Transverse colon (tissue), 4 donors: ENCODE measurements at regions not wholly inside any gene's neighbourhood (a gene's known extent, or its start where the extent isn't known, plus 50 kb on each side); places are given as distances from the start of the nearest gene placed in this dataset.

Experiments used
- DNase-seq: peaks from one replicate; pipeline ENCODE4 v3.0.0-alpha.2; 2019
- H3K27ac ChIP-seq, 4 donors: fragments of 200-600 bp; sonication (generic); 2 replicates each; pipeline ENCODE4 v1.5.1; 2016 to 2018; ENCODE audit warnings: inconsistent platforms in 4 of 4
- H3K27me3 ChIP-seq: fragments of 200-600 bp; sonication (generic); 2 replicates; pipeline ENCODE4 v1.5.1; 2017; ENCODE audit warnings: inconsistent platforms
- H3K36me3 ChIP-seq, 4 donors: fragments of 200-600 bp; sonication (generic); 2 replicates each; pipeline ENCODE4 v1.5.1; 2017 to 2019; ENCODE audit warnings: inconsistent platforms in 4 of 4
- H3K4me1 ChIP-seq, 4 donors: fragments of 200-600 bp; sonication (generic); 2 replicates each; pipeline ENCODE4 v1.5.1; 2017 to 2020; ENCODE audit warnings: inconsistent platforms in 4 of 4
- H3K4me3 ChIP-seq, 4 donors: fragments of 200-600 bp; sonication (generic); 1 replicate in 1 of 4; 2 replicates in 3 of 4; pipeline versions ENCODE4 v1.5.1 to v1.6.1; 2017 to 2019; ENCODE audit warnings: inconsistent platforms in 4 of 4
- H3K9me3 ChIP-seq, 2 donors: fragments of 200-600 bp; sonication (generic); 2 replicates each; pipeline ENCODE4 v1.5.1; 2017 to 2019; ENCODE audit warnings: inconsistent platforms in 2 of 2
- EP300 ChIP-seq: sonication (generic); formaldehyde crosslinking; IDR thresholded peaks from one replicate; pipeline ENCODE4 v1.6.1; 2017; ENCODE audit warnings: antibody characterized with exemption, low read depth
- POLR2A ChIP-seq: fragments of 450-650 bp; IDR thresholded peaks from one replicate; pipeline ENCODE4 v1.6.1; 2016; ENCODE audit warnings: antibody characterized with exemption, mild to moderate bottlenecking, moderate library complexity
- POLR2AphosphoS5 ChIP-seq, 3 donors: sonication (generic); formaldehyde crosslinking; IDR thresholded peaks; one replicate each; pipeline ENCODE4 v1.6.1; 2016; ENCODE audit warnings: antibody characterized with exemption in 3 of 3
- WGBS, 2 donors: methylation state at CpG; one replicate each; pipeline ENCODE4 v1.1.5; 2018; ENCODE audit warnings: low coverage in 1 of 2; 5-methylcytosine and 5-hydroxymethylcytosine counted together
- in situ Hi-C, 4 donors: fragments of 200-750 bp; cut with MboI; loops; one replicate each; pipeline versions ENCODE4 v1.15.0 to v1.15.1; 2017; ENCODE audit warnings: low sequenced_read_pairs in 3 of 4, low pct_ligation_motif_present in 1 of 4, low pct_unique_long_range_greater_than_20kb in 1 of 4
- intact Hi-C: fragments of 100-400 bp; cut with DNase I; formaldehyde crosslinking; loops from one replicate; pipeline ENCODE4 v1.15.1; 2023; ENCODE audit warnings: low total_unique reads
- TF ChIP-seq, protein P1 (sequence below), 5 experiments: fragments of 200-600 bp in 3 of 5; fragments of 450-650 bp in 2 of 5; sonication (generic) in 3 of 5; IDR thresholded peaks; 1 replicate in 2 of 5; 2 replicates in 3 of 5; pipeline ENCODE4 v1.5.1; 2016 to 2017; ENCODE audit warnings: antibody characterized with exemption in 5 of 5, inconsistent platforms in 3 of 5, mild to moderate bottlenecking in 2 of 5, moderate library complexity in 1 of 5

DNA sequence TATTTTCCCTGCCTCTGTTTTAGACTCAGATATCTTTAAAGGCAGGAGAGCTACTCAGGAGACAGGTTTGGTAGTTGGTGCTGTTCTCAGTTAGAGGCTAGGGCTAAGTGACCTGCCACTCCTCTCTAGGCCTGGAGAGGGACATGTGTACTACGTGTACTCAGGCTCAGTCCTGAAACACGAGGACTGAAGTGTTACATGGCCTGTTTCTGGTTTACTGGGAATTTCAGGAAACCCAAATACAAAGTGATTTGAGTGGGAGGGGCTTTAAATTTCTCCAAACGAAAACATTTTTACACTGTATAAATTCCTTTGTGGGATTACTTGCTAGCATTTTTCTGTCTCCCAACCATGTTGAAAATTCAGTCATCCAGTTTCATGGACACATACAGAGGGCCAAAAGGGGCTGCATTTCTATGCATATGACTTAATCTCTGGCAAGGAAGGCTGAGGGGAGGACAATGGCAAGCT, 343.3 kb downstream of the CYP26B1 start:
- no peak overlapping the region for H3K27ac ChIP-seq
- no peak for DNase-seq
- in situ Hi-C loops (loop anchor here in 2 of 4 donors (25.0 kb wide), 3 partner anchors 108 to 783 kb away; partner anchors contain the start of gene CYP26B1 (in 1 of the 2)), intact Hi-C loops (loop anchor here (10.0 kb wide), 1 partner anchor 350 kb away; no protein-coding TSS in a partner anchor)
- no peak overlapping the region for H3K4me3 ChIP-seq
- H3K27me3 ChIP-seq, result no peaks in the 10 kb centered on the region
- H3K4me1 ChIP-seq, result no peaks in the 10 kb centered on the region
- H3K9me3 ChIP-seq, result no peaks in the 10 kb centered on the region
- WGBS, 2 donors, result 63 to 71% methylated on average over 1 to 3 of the region's 3 CpGs
- TF ChIP-seq POLR2A (no peak), EP300 (no peak), POLR2AphosphoS5 (IDR thresholded peaks at IDR 0.05) (no peak)
- TF ChIP-seq, protein P1, sequence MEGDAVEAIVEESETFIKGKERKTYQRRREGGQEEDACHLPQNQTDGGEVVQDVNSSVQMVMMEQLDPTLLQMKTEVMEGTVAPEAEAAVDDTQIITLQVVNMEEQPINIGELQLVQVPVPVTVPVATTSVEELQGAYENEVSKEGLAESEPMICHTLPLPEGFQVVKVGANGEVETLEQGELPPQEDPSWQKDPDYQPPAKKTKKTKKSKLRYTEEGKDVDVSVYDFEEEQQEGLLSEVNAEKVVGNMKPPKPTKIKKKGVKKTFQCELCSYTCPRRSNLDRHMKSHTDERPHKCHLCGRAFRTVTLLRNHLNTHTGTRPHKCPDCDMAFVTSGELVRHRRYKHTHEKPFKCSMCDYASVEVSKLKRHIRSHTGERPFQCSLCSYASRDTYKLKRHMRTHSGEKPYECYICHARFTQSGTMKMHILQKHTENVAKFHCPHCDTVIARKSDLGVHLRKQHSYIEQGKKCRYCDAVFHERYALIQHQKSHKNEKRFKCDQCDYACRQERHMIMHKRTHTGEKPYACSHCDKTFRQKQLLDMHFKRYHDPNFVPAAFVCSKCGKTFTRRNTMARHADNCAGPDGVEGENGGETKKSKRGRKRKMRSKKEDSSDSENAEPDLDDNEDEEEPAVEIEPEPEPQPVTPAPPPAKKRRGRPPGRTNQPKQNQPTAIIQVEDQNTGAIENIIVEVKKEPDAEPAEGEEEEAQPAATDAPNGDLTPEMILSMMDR (IDR thresholded peaks at IDR 0.05), result no peak
- no peaks in the 10 kb centered on the region for H3K36me3 ChIP-seq

- TF ChIP-seq EP300 (no peak), POLR2AphosphoS5 (IDR thresholded peaks at IDR 0.05) (no peak), POLR2A (no peak)
- TF ChIP-seq, protein P1 (IDR thresholded peaks at IDR 0.05), result no peak
- WGBS, 2 donors, result 45 to 100% methylated on average over 2 of the region's 2 CpGs
- no peak for DNase-seq
- Histone ChIP-seq H3K9me3 (no peaks in the 10 kb centered on the region), H3K36me3 (no peaks in the 10 kb centered on the region), H3K4me1 (no peaks in the 10 kb centered on the region), H3K4me3 (no peak overlapping the region), H3K27ac (no peak overlapping the region), H3K27me3 (no peaks in the 10 kb centered on the region)
- in situ Hi-C loops, result loop anchor here in 2 of 4 donors (25.0 kb wide), 3 partner anchors 109 to 784 kb away; partner anchors contain the start of gene CYP26B1 (in 1 of the 2)
- intact Hi-C loops, result loop anchor here (10.0 kb wide), 1 partner anchor 351 kb away; no protein-coding TSS in a partner anchor
These were observed 344.3 kb downstream of the CYP26B1 start for GRCh38 chr2:71803398-71803797.

DNA sequence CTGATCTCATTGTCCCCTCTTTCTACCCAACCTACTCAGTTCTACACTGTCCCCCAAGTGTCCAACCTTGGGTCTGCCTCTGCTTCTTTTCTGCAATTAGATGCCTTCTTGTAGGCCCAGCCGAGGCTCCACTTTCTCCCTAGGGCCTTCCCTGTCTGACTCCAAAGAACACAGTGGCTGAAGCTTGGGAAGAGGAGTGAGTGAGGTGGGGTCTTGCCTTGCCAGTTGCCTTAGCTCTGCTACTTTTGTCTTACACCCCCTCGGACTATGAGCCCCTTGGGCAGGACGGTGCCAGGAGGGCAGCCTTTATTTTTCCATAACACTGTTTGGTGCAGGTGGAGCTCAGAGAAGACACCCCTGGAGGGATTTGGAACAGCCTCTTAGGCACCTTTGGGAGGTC, 345.1 kb downstream of the CYP26B1 start:
- intact Hi-C loops, result loop anchor here (10.0 kb wide), 1 partner anchor 352 kb away; no protein-coding TSS in a partner anchor
- H3K4me1 ChIP-seq, result no peaks in the 10 kb centered on the region
- H3K4me3 ChIP-seq, result no peak overlapping the region
- no peaks in the 10 kb centered on the region for H3K36me3 ChIP-seq
- no peaks in the 10 kb centered on the region for H3K9me3 ChIP-seq
- DNase-seq, result no peak
- TF ChIP-seq EP300 (no peak), POLR2AphosphoS5 (IDR thresholded peaks at IDR 0.05) (no peak), POLR2A (no peak)
- TF ChIP-seq, protein P1 (IDR thresholded peaks at IDR 0.05), result no peak
- in situ Hi-C loops, result loop anchor here in 2 of 4 donors (25.0 kb wide), 3 partner anchors 110 to 785 kb away; partner anchors contain the start of gene CYP26B1 (in 1 of the 2)
- H3K27ac ChIP-seq, result no peak overlapping the region
- no peaks in the 10 kb centered on the region for H3K27me3 ChIP-seq
- 78% methylated on average over 3 of the region's 3 CpGs; no CpG with 5 or more reads in 1 of the 2 donors for WGBS, 2 donors

GRCh38 chr2:71801969-71802368, 345.7 kb downstream of the CYP26B1 start:
- no peak for TF ChIP-seq POLR2A
- TF ChIP-seq, protein P1 (IDR thresholded peaks at IDR 0.05), result peak in 4 of 5 experiments; percentile 24 to 42 (median 32)
- no peaks in the 10 kb centered on the region for H3K36me3 ChIP-seq
- 40 to 70% methylated on average over 1 to 8 of the region's 8 CpGs for WGBS, 2 donors
- in situ Hi-C loops (loop anchor here in 2 of 4 donors (25.0 kb wide), 3 partner anchors 110 to 785 kb away; partner anchors contain the start of gene CYP26B1 (in 1 of the 2)), intact Hi-C loops (loop anchor here (10.0 kb wide), 1 partner anchor 353 kb away; no protein-coding TSS in a partner anchor)
- no peaks in the 10 kb centered on the region for H3K9me3 ChIP-seq
- no peaks in the 10 kb centered on the region for H3K27me3 ChIP-seq
- H3K4me3 ChIP-seq, result no peak overlapping the region
- peak; percentile 30 for DNase-seq
- no peak overlapping the region for H3K27ac ChIP-seq
- H3K4me1 ChIP-seq, result no peaks in the 10 kb centered on the region
